Mesendoderm (in vitro differentiated cells): ENCODE measurements at regions not wholly inside any gene's neighbourhood (a gene's known extent, or its start where the extent isn't known, plus 50 kb on each side); places are given as distances from the start of the nearest gene placed in this dataset.

Experiments
- DNase-seq: peaks from one replicate; pipeline ENCODE4 v3.0.0; 2013
- H2AK5ac ChIP-seq: 2 replicates; pipeline ENCODE4 v1.6.1; 2013; ENCODE audit warnings: low read length, inconsistent platforms
- H2BK120ac ChIP-seq: 2 replicates; pipeline ENCODE4 v1.6.1; 2013; ENCODE audit warnings: low read depth, mild to moderate bottlenecking, low read length, moderate library complexity, mixed read lengths
- H2BK15ac ChIP-seq: replicated peaks from 2 replicates; pipeline ENCODE4 v1.6.1; 2013; ENCODE audit warnings: low read depth, mild to moderate bottlenecking, moderate library complexity
- H2BK5ac ChIP-seq: 2 replicates; pipeline ENCODE4 v1.6.1; 2013; ENCODE audit warnings: low read length, inconsistent platforms
- H3K18ac ChIP-seq: 2 replicates; pipeline ENCODE4 v1.6.1; 2013; ENCODE audit warnings: mild to moderate bottlenecking, low read length, mixed read lengths
- H3K23ac ChIP-seq: one replicate; pipeline ENCODE4 v1.6.1; 2013; ENCODE audit warnings: low read length
- H3K27ac ChIP-seq: 2 replicates; pipeline ENCODE4 v1.5.1; 2013; ENCODE audit warnings: low read depth, mild to moderate bottlenecking, inconsistent platforms, low read length, moderate library complexity
- H3K27me3 ChIP-seq: 2 replicates; pipeline ENCODE4 v1.6.1; 2013; ENCODE audit warnings: low read length, control low read depth, mild to moderate bottlenecking, inconsistent platforms; ENCODE audit not compliant: insufficient read depth, poor library complexity
- H3K36me3 ChIP-seq: 2 replicates; pipeline ENCODE4 v1.6.1; 2013; ENCODE audit warnings: low read length, inconsistent platforms; ENCODE audit not compliant: control insufficient read depth, insufficient read depth
- H3K4ac ChIP-seq: one replicate; pipeline ENCODE4 v1.6.1; 2013; ENCODE audit warnings: low read depth, mild to moderate bottlenecking, low read length, moderate library complexity
- H3K4me1 ChIP-seq: 2 replicates; pipeline ENCODE4 v1.6.1; 2013; ENCODE audit warnings: low read depth, low read length, inconsistent platforms; ENCODE audit not compliant: control insufficient read depth
- H3K4me2 ChIP-seq: 2 replicates; pipeline ENCODE4 v1.6.1; 2013; ENCODE audit warnings: low read length
- H3K4me3 ChIP-seq: 2 replicates; pipeline ENCODE4 v1.5.1; 2013; ENCODE audit warnings: mild to moderate bottlenecking, low read length
- H3K56ac ChIP-seq: one replicate; pipeline ENCODE4 v1.6.1; 2013; ENCODE audit warnings: low read length
- H3K79me1 ChIP-seq: 2 replicates; pipeline ENCODE4 v1.6.1; 2013; ENCODE audit warnings: low read length, inconsistent platforms
- H3K79me2 ChIP-seq: 2 replicates; pipeline ENCODE4 v1.6.1; 2013; ENCODE audit warnings: mild to moderate bottlenecking, low read length; ENCODE audit not compliant: control insufficient read depth, insufficient read depth
- H3K9ac ChIP-seq: 2 replicates; pipeline ENCODE4 v1.6.1; 2013; ENCODE audit warnings: low read length, inconsistent platforms
- H4K5ac ChIP-seq: one replicate; pipeline ENCODE4 v1.6.1; 2013; ENCODE audit warnings: low read length
- H4K8ac ChIP-seq: one replicate; pipeline ENCODE4 v1.6.1; 2013; ENCODE audit warnings: low read depth, mild to moderate bottlenecking, control low read depth, low read length, moderate library complexity
- WGBS: extraction: QIAGEN DNeasy Blood & Tissue Kit; methylation state at CpG from one replicate; pipeline ENCODE4 v1.1.7; 2013; ENCODE audit warnings: low lambda C conversion rate, missing lambda C conversion rate; ENCODE audit not compliant: insufficient coverage; ENCODE audit errors: extremely low coverage; 5-methylcytosine and 5-hydroxymethylcytosine counted together

DNA sequence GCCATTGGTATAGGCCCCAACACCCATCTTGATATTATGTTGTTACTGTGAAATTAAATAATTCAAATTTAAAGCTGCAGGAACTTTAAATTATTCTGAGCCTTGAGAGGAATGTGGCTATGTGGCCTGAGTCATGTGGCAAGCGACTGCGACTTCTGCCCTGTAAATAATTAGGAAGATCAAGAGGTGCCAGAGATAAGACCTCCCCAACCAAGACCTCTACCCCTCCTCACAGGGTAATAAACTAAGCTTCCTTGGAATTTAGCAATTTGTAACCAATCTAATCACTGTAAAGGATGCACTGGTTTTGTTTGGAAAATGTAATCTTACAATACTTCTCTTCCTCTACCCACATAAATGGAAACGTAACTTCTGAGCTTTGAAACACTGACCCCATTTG lies 501.9 kb downstream of the RAPGEF2 start:
- H3K23ac ChIP-seq, result no peak overlapping the region
- no peaks in the 10 kb centered on the region for H3K36me3 ChIP-seq
- H3K9ac ChIP-seq, result no peak overlapping the region
- H3K56ac ChIP-seq, result no peak overlapping the region
- no peak overlapping the region for H4K8ac ChIP-seq
- no peak overlapping the region for H2AK5ac ChIP-seq
- no peak overlapping the region for H2BK120ac ChIP-seq
- H2BK15ac ChIP-seq, result no peak overlapping the region
- WGBS, result no CpG with 5 or more reads among the region's 3 CpGs
- no peak overlapping the region for H3K27ac ChIP-seq
- H2BK5ac ChIP-seq, result no peak overlapping the region
- no peaks in the 10 kb centered on the region for H3K79me2 ChIP-seq
- DNase-seq, result peak; percentile 75
- H3K79me1 ChIP-seq, result no peaks in the 10 kb centered on the region
- H4K5ac ChIP-seq, result no peak overlapping the region
- no peak overlapping the region for H3K18ac ChIP-seq
- H3K4me1 ChIP-seq, result peaks cover 2% of the 10 kb centered on the region
- no peaks in the 10 kb centered on the region for H3K27me3 ChIP-seq
- no peak overlapping the region for H3K4me2 ChIP-seq
- no peak overlapping the region for H3K4me3 ChIP-seq
- H3K4ac ChIP-seq, result no peak overlapping the region

DNA sequence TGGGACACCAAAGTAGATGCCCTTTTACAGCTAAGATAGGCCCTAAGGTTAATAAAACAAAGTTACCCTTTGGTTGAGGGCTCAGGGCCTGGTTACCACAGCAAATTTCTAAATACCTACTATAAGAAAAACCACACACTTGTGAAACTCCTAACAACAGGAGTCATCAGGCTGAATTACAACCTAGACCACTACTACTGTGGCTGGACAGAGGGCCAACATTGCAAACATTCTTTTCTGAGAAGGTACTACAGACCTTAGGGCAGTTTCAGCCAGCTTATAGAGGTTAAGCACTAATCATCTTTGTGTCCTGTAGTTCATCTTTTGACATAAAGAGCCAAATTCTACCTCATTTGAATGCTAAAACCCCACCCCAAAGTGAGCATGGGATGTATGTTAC lies 504.0 kb downstream of the RAPGEF2 start:
- no peak overlapping the region for H3K27ac ChIP-seq

DNA sequence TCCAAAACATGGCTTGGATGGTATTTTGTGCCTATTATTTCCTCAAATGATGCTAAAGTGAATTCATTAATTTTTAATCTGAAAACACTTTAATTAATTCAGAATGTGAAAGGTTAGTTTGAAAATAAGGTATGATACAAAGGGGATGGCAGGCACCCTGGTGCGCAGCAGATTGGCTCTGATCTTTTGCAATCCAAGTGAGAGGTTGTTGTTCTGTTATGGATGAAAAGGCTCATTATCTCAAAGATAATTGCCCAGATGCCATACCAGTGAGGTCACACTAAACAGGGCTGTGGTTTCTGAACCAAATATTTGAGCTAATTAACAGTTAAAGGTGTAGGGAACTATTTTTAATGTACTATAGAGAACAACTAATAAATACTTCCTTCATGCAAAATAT lies 504.9 kb downstream of the RAPGEF2 start:
- Histone ChIP-seq H3K18ac (no peak overlapping the region), H4K5ac (no peak overlapping the region), H2BK120ac (no peak overlapping the region), H3K23ac (no peak overlapping the region), H2BK5ac (no peak overlapping the region), H3K79me2 (no peaks in the 10 kb centered on the region), H2AK5ac (no peak overlapping the region), H3K27ac (no peak overlapping the region), H3K79me1 (no peaks in the 10 kb centered on the region), H2BK15ac (no peak overlapping the region), H3K27me3 (no peaks in the 10 kb centered on the region), H3K4me2 (no peak overlapping the region), H3K9ac (no peak overlapping the region), H3K56ac (no peak overlapping the region), H3K4me3 (no peak overlapping the region), H4K8ac (no peak overlapping the region), H3K36me3 (no peaks in the 10 kb centered on the region), H3K4me1 (peaks cover 2% of the 10 kb centered on the region), H3K4ac (no peak overlapping the region)
- WGBS, result no CpG with 5 or more reads among the region's 1 CpG
- peak; percentile 74 for DNase-seq

More for the DNA sequence above, 504.0 kb downstream of the RAPGEF2 start:
- H3K23ac ChIP-seq, result no peak overlapping the region
- peak overlapping the region; percentile 81 for H4K5ac ChIP-seq
- H3K9ac ChIP-seq, result no peak overlapping the region
- no peaks in the 10 kb centered on the region for H3K79me1 ChIP-seq
- no peaks in the 10 kb centered on the region for H3K27me3 ChIP-seq
- H3K4ac ChIP-seq, result no peak overlapping the region
- H2BK120ac ChIP-seq, result peak overlapping the region; percentile 69
- H2BK5ac ChIP-seq, result no peak overlapping the region
- H4K8ac ChIP-seq, result no peak overlapping the region
- peaks cover 2% of the 10 kb centered on the region for H3K4me1 ChIP-seq
- peak overlapping the region; percentile 74 for H2BK15ac ChIP-seq
- H3K79me2 ChIP-seq, result no peaks in the 10 kb centered on the region
- no peak overlapping the region for H3K4me3 ChIP-seq
- H2AK5ac ChIP-seq, result peak overlapping the region; percentile 68
- no peak overlapping the region for H3K4me2 ChIP-seq
- no peaks in the 10 kb centered on the region for H3K36me3 ChIP-seq
- peak overlapping the region; percentile 23 for H3K18ac ChIP-seq
- H3K56ac ChIP-seq, result no peak overlapping the region
- DNase-seq, result no peak

DNA sequence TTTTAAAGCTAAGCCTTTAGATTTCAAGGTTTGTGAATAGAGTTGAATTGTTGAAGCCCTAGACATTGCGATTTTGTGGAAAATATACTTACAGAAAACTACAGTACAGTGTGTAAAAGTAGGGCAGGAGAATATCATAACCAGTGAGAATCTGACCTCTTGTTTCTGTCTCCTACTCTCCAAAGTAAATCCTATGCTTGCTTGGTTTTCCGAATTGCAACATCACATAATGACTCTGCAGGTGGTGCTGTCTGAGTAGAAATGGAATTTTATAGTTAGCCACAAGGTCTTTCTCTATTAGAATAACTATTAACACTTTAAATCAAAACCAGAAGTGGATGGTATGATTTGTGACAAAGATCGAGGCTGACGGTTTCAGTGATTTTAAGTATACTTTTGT lies 505.6 kb downstream of the RAPGEF2 start:
- Histone ChIP-seq H3K56ac (no peak overlapping the region), H3K4me1 (peaks cover 2% of the 10 kb centered on the region), H3K18ac (no peak overlapping the region), H2AK5ac (no peak overlapping the region), H3K4me3 (no peak overlapping the region), H3K4ac (no peak overlapping the region), H3K4me2 (no peak overlapping the region), H2BK5ac (no peak overlapping the region), H3K36me3 (no peaks in the 10 kb centered on the region), H3K79me1 (no peaks in the 10 kb centered on the region), H3K27ac (no peak overlapping the region), H4K8ac (no peak overlapping the region), H4K5ac (no peak overlapping the region), H2BK15ac (no peak overlapping the region), H3K23ac (no peak overlapping the region), H3K79me2 (no peaks in the 10 kb centered on the region), H3K9ac (no peak overlapping the region), H3K27me3 (no peaks in the 10 kb centered on the region), H2BK120ac (no peak overlapping the region)
- no peak for DNase-seq
- no CpG with 5 or more reads among the region's 4 CpGs for WGBS

DNA sequence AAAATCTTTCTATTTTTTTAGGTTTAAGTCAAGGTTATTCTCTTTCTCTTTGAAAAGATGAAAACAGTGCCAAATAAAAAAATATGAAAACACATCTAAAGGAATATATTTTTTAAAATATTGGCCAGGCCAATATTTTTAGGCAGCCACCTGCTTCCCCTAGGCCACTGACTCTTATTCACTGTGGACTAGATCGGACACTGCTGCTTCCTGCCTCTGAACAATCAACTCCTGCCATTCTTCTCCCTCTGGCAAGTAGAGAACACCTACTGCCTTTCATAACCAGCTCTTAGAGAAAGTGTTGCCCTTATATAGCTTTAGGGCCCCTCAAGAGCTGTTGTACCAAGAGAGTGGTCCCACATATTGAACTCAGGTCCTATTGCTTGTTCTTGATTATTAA lies 529.2 kb downstream of the RAPGEF2 start:
- no peak overlapping the region for H2BK5ac ChIP-seq
- H3K27ac ChIP-seq, result no peak overlapping the region
- H3K79me2 ChIP-seq, result no peaks in the 10 kb centered on the region
- no CpG with 5 or more reads among the region's 1 CpG for WGBS
- no peak for DNase-seq
- H2BK15ac ChIP-seq, result no peak overlapping the region
- H3K4me2 ChIP-seq, result no peak overlapping the region
- H3K79me1 ChIP-seq, result no peaks in the 10 kb centered on the region
- no peaks in the 10 kb centered on the region for H3K36me3 ChIP-seq
- no peaks in the 10 kb centered on the region for H3K4me1 ChIP-seq
- H3K9ac ChIP-seq, result no peak overlapping the region
- H3K4ac ChIP-seq, result no peak overlapping the region
- H3K18ac ChIP-seq, result no peak overlapping the region
- H3K4me3 ChIP-seq, result no peak overlapping the region
- H3K23ac ChIP-seq, result no peak overlapping the region
- no peak overlapping the region for H4K5ac ChIP-seq
- H3K27me3 ChIP-seq, result no peaks in the 10 kb centered on the region
- H2AK5ac ChIP-seq, result no peak overlapping the region
- no peak overlapping the region for H4K8ac ChIP-seq
- no peak overlapping the region for H2BK120ac ChIP-seq
- H3K56ac ChIP-seq, result no peak overlapping the region

DNA sequence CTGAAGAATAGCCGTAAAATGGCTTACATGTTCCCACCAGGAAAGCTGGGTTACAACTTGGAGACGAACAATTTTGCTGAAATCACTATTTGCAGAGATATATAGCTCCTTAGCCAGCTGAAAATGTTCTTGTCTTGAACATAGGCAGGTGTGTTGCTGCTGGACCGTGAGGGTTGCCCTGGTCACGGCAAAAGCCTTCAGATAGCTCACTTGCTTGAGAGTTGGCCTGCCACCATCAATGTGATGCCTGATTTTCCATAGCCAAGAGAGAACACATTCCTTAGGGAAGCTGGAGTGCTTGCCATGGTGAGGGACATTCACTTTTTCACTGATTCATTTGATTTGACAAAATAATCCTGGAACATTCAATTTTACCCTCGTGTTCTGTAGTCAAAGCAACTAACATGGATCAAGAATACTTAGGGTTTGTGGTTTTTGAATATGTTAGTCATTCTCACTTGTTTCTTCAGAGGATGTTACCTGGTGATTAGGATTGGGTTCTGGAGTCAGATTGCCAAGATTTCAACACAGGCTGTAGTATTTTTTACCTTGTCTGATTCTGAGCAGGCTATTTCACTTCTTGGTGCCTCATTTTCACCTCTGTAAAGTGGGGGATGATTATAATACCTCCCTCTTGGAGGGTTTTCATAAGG lies 536.9 kb downstream of the RAPGEF2 start:
- H2BK5ac ChIP-seq, result no peak overlapping the region
- H3K9ac ChIP-seq, result no peak overlapping the region
- no peak overlapping the region for H4K5ac ChIP-seq
- no peak overlapping the region for H3K56ac ChIP-seq
- no peaks in the 10 kb centered on the region for H3K4me1 ChIP-seq
- no peak overlapping the region for H3K4ac ChIP-seq
- no peak overlapping the region for H3K18ac ChIP-seq
- H3K36me3 ChIP-seq, result no peaks in the 10 kb centered on the region
- H3K23ac ChIP-seq, result no peak overlapping the region
- no peak overlapping the region for H3K27ac ChIP-seq
- H4K8ac ChIP-seq, result no peak overlapping the region
- DNase-seq, result no peak
- no peak overlapping the region for H3K4me2 ChIP-seq
- no peaks in the 10 kb centered on the region for H3K79me1 ChIP-seq
- no peak overlapping the region for H3K4me3 ChIP-seq
- no peak overlapping the region for H2BK15ac ChIP-seq
- H2BK120ac ChIP-seq, result no peak overlapping the region
- H2AK5ac ChIP-seq, result no peak overlapping the region
- H3K79me2 ChIP-seq, result no peaks in the 10 kb centered on the region
- no peaks in the 10 kb centered on the region for H3K27me3 ChIP-seq
- no CpG with 5 or more reads among the region's 5 CpGs for WGBS
